GM23338 (cell line): ENCODE measurements at regions not wholly inside any gene's neighbourhood (a gene's known extent, or its start where the extent isn't known, plus 50 kb on each side); places are given as distances from the start of the nearest gene placed in this dataset.

Source experiments
- ATAC-seq: fragments of 200-7000 bp; cut with Tn5 transposase; 3 replicates; pipeline ENCODE4 v1.9.1; 2020
- DNase-seq: peaks from one replicate; pipeline ENCODE4 v3.0.0-alpha.2; 2015; ENCODE audit warnings: low spot score
- H2AFZ ChIP-seq: fragments of 200-600 bp; sonication (generic); 2 replicates; pipeline ENCODE4 v1.8.0; 2016; ENCODE audit warnings: antibody characterized with exemption, mild to moderate bottlenecking, moderate library complexity
- H3F3A ChIP-seq: fragments of 200-600 bp; sonication (generic); replicated peaks from 2 replicates; pipeline ENCODE4 v1.8.0; 2017; ENCODE audit warnings: antibody characterized with exemption, mixed run types, low read depth
- H3K27ac ChIP-seq: fragments of 200-600 bp; sonication (generic); 2 replicates; pipeline ENCODE4 v1.6.1; 2016; ENCODE audit warnings: low read depth
- H3K27me3 ChIP-seq: fragments of 200-600 bp; sonication (generic); 2 replicates; pipeline ENCODE4 v1.8.0; 2016; ENCODE audit warnings: mild to moderate bottlenecking, mixed run types, moderate library complexity; ENCODE audit not compliant: insufficient read depth
- H3K36me3 ChIP-seq: fragments of 200-600 bp; sonication (generic); 2 replicates; pipeline ENCODE4 v1.8.0; 2016; ENCODE audit warnings: mild to moderate bottlenecking; ENCODE audit not compliant: insufficient read depth
- H3K4me1 ChIP-seq: fragments of 200-600 bp; sonication (generic); 2 replicates; pipeline ENCODE4 v1.8.0; 2016; ENCODE audit warnings: mild to moderate bottlenecking, moderate library complexity; ENCODE audit not compliant: insufficient read depth
- H3K4me2 ChIP-seq: fragments of 200-600 bp; sonication (generic); 2 replicates; pipeline ENCODE4 v1.7.1; 2017; ENCODE audit warnings: mixed run types
- H3K4me3 ChIP-seq: fragments of 200-600 bp; sonication (generic); 2 replicates; pipeline ENCODE4 v1.6.1; 2016; ENCODE audit warnings: mixed run types
- H3K79me2 ChIP-seq: fragments of 200-600 bp; sonication (generic); replicated peaks from 2 replicates; pipeline ENCODE4 v1.8.0; 2017; ENCODE audit warnings: mild to moderate bottlenecking; ENCODE audit not compliant: insufficient read depth
- H3K9me2 ChIP-seq: fragments of 200-600 bp; sonication (generic); 2 replicates; pipeline ENCODE4 v1.8.0; 2017; ENCODE audit not compliant: insufficient read depth
- H4K20me1 ChIP-seq: fragments of 200-600 bp; sonication (generic); replicated peaks from 2 replicates; pipeline ENCODE4 v1.8.0; 2017; ENCODE audit warnings: mild to moderate bottlenecking; ENCODE audit not compliant: insufficient read depth
- H3K27ac Mint-ChIP-seq: 2 replicates; pipeline ENCODE4 v1.8.0; 2020; ENCODE audit warnings: inconsistent platforms, mild to moderate bottlenecking, moderate library complexity, mixed read lengths
- H3K27me3 Mint-ChIP-seq: 3 replicates; pipeline ENCODE4 v1.8.0; 2022; ENCODE audit warnings: low read depth, mild to moderate bottlenecking, moderate library complexity, mixed read lengths, inconsistent platforms; ENCODE audit not compliant: insufficient read depth, poor library complexity
- H3K36me3 Mint-ChIP-seq: 3 replicates; pipeline ENCODE4 v1.8.0; 2021; ENCODE audit warnings: low read depth, mild to moderate bottlenecking, inconsistent platforms, moderate library complexity, mixed read lengths
- H3K4me1 Mint-ChIP-seq: 3 replicates; pipeline ENCODE4 v1.8.0; 2020; ENCODE audit warnings: mild to moderate bottlenecking, inconsistent platforms, mixed read lengths
- H3K4me3 Mint-ChIP-seq: 3 replicates; pipeline ENCODE4 v1.8.0; 2021; ENCODE audit warnings: moderate library complexity, mild to moderate bottlenecking, inconsistent platforms, mixed read lengths
- H3K9me3 Mint-ChIP-seq: 3 replicates; pipeline ENCODE4 v1.8.0; 2020; ENCODE audit warnings: moderate library complexity, mild to moderate bottlenecking, inconsistent platforms, mixed read lengths
- CTCF ChIP-seq, 2 experiments: fragments of 200-600 bp in 1 of 2; sonication (generic) in 1 of 2; conservative IDR thresholded peaks; 2 replicates each; pipeline versions ENCODE4 v1.5.1 to v1.6.1; 2016 to 2017; ENCODE audit warnings: antibody characterized with exemption in 2 of 2, low read depth in 2 of 2, mild to moderate bottlenecking in 2 of 2, moderate library complexity in 1 of 2
- EZH2 ChIP-seq: fragments of 200-600 bp; sonication (generic); IDR thresholded peaks from one replicate; pipeline ENCODE4 v1.8.0; 2017; ENCODE audit warnings: antibody characterized with exemption, mild to moderate bottlenecking, low read depth; ENCODE audit not compliant: unreplicated experiment
- EZH2phosphoT487 ChIP-seq: fragments of 200-600 bp; sonication (generic); IDR thresholded peaks from one replicate; pipeline ENCODE4 v1.8.1; 2018; ENCODE audit warnings: antibody characterized with exemption; ENCODE audit not compliant: unreplicated experiment
- JUNB ChIP-seq: IDR thresholded peaks from one replicate; pipeline ENCODE4 v1.6.1; 2016; ENCODE audit warnings: antibody characterized with exemption; ENCODE audit not compliant: unreplicated experiment
- NANOG ChIP-seq: IDR thresholded peaks from 2 replicates; pipeline ENCODE4 v1.6.1; 2016; ENCODE audit warnings: antibody characterized with exemption, borderline replicate concordance
- STAT1 ChIP-seq: IDR thresholded peaks from one replicate; pipeline ENCODE4 v1.6.1; 2016; ENCODE audit warnings: antibody characterized with exemption; ENCODE audit not compliant: unreplicated experiment
- TF ChIP-seq, protein P1 (sequence below): fragments of 250-450 bp; sonication (Bioruptor Pico); IDR thresholded peaks from 2 replicates; pipeline ENCODE4 v1.5.0; 2020; ENCODE audit warnings: mild to moderate bottlenecking, moderate library complexity

- Histone ChIP-seq H2AFZ (no peak overlapping the region), H3K27ac (no peak overlapping the region), H3K4me2 (no peak overlapping the region), H3F3A (no peaks in the 10 kb centered on the region), H4K20me1 (no peaks in the 10 kb centered on the region), H3K27me3 (no peaks in the 10 kb centered on the region), H3K36me3 (no peaks in the 10 kb centered on the region; the same call in 1 of the 2 replicates), H3K4me1 (no peaks in the 10 kb centered on the region), H3K79me2 (no peaks in the 10 kb centered on the region), H3K4me3 (no peak overlapping the region), H3K9me2 (no peaks in the 10 kb centered on the region)
- DNase-seq (no peak), ATAC-seq (no peak)
- TF ChIP-seq EZH2phosphoT487 (no peak), CTCF (conservative IDR thresholded peaks at IDR 0.05; ENCODE audit: low read depth in 2 of 2) (no peak), EZH2 (no peak), NANOG (no peak), STAT1 (no peak), JUNB (no peak)
- TF ChIP-seq, protein P1, sequence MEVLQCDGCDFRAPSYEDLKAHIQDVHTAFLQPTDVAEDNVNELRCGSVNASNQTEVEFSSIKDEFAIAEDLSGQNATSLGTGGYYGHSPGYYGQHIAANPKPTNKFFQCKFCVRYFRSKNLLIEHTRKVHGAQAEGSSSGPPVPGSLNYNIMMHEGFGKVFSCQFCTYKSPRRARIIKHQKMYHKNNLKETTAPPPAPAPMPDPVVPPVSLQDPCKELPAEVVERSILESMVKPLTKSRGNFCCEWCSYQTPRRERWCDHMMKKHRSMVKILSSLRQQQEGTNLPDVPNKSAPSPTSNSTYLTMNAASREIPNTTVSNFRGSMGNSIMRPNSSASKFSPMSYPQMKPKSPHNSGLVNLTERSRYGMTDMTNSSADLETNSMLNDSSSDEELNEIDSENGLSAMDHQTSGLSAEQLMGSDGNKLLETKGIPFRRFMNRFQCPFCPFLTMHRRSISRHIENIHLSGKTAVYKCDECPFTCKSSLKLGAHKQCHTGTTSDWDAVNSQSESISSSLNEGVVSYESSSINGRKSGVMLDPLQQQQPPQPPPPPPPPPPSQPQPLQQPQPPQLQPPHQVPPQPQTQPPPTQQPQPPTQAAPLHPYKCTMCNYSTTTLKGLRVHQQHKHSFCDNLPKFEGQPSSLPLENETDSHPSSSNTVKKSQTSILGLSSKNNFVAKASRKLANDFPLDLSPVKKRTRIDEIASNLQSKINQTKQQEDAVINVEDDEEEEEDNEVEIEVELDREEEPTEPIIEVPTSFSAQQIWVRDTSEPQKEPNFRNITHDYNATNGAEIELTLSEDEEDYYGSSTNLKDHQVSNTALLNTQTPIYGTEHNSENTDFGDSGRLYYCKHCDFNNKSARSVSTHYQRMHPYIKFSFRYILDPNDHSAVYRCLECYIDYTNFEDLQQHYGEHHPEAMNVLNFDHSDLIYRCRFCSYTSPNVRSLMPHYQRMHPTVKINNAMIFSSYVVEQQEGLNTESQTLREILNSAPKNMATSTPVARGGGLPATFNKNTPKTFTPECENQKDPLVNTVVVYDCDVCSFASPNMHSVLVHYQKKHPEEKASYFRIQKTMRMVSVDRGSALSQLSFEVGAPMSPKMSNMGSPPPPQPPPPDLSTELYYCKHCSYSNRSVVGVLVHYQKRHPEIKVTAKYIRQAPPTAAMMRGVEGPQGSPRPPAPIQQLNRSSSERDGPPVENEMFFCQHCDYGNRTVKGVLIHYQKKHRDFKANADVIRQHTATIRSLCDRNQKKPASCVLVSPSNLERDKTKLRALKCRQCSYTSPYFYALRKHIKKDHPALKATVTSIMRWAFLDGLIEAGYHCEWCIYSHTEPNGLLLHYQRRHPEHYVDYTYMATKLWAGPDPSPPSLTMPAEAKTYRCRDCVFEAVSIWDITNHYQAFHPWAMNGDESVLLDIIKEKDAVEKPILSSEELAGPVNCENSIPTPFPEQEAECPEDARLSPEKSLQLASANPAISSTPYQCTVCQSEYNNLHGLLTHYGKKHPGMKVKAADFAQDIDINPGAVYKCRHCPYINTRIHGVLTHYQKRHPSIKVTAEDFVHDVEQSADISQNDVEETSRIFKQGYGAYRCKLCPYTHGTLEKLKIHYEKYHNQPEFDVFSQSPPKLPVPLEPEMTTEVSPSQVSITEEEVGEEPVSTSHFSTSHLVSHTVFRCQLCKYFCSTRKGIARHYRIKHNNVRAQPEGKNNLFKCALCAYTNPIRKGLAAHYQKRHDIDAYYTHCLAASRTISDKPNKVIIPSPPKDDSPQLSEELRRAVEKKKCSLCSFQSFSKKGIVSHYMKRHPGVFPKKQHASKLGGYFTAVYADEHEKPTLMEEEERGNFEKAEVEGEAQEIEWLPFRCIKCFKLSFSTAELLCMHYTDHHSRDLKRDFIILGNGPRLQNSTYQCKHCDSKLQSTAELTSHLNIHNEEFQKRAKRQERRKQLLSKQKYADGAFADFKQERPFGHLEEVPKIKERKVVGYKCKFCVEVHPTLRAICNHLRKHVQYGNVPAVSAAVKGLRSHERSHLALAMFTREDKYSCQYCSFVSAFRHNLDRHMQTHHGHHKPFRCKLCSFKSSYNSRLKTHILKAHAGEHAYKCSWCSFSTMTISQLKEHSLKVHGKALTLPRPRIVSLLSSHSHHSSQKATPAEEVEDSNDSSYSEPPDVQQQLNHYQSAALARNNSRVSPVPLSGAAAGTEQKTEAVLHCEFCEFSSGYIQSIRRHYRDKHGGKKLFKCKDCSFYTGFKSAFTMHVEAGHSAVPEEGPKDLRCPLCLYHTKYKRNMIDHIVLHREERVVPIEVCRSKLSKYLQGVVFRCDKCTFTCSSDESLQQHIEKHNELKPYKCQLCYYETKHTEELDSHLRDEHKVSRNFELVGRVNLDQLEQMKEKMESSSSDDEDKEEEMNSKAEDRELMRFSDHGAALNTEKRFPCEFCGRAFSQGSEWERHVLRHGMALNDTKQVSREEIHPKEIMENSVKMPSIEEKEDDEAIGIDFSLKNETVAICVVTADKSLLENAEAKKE (CRISPR knock-in tag): no peak
- H3K9me3 Mint-ChIP-seq: peaks cover 88% of the 10 kb centered on the region
- H3K4me1 Mint-ChIP-seq: no peaks in the 10 kb centered on the region
- H3K27ac Mint-ChIP-seq: no peak overlapping the region
- peaks cover 5% of the 10 kb centered on the region for H3K27me3 Mint-ChIP-seq
- H3K36me3 Mint-ChIP-seq: peaks cover 22% of the 10 kb centered on the region
- no peak overlapping the region for H3K4me3 Mint-ChIP-seq
Measured at GRCh38 chr1:4128616-4129015, 228.5 kb upstream of the C1orf174 start.
